Trophoblast cell (in vitro differentiated cells and primary cell): ENCODE measurements at regions not wholly inside any gene's neighbourhood (a gene's known extent, or its start where the extent isn't known, plus 50 kb on each side); places are given as distances from the start of the nearest gene placed in this dataset.
A peak's percentile ranks its signal among the peaks of the same experiment; 100 is the strongest.
"Not testable (repeated sequence)": the region's sequence is repeated elsewhere in the genome, so short reads cannot be mapped to it uniquely, and the experiment has no call there.

Experiments used
- DNase-seq, 2 donors: peaks; one replicate each; pipeline ENCODE4 v3.0.0-alpha.2; 2016
- H2AFZ ChIP-seq: 2 replicates; pipeline ENCODE4 v1.6.1; 2013; ENCODE audit warnings: low read length, moderate library complexity, mild to moderate bottlenecking; ENCODE audit not compliant: insufficient read depth, poor library complexity
- H2AK5ac ChIP-seq: 2 replicates; pipeline ENCODE4 v1.6.1; 2013; ENCODE audit warnings: mild to moderate bottlenecking, low read length
- H2BK120ac ChIP-seq: 2 replicates; pipeline ENCODE4 v1.6.1; 2013; ENCODE audit warnings: low read length, mild to moderate bottlenecking, moderate library complexity; ENCODE audit not compliant: insufficient read depth, poor library complexity
- H2BK12ac ChIP-seq: 2 replicates; pipeline ENCODE4 v1.6.1; 2013; ENCODE audit warnings: mild to moderate bottlenecking, low read length, moderate library complexity
- H2BK5ac ChIP-seq: 2 replicates; pipeline ENCODE4 v1.6.1; 2013; ENCODE audit warnings: low read length, low read depth, moderate library complexity, mild to moderate bottlenecking; ENCODE audit not compliant: poor library complexity
- H3K14ac ChIP-seq: 2 replicates; pipeline ENCODE4 v1.6.1; 2013; ENCODE audit warnings: mild to moderate bottlenecking, low read length
- H3K18ac ChIP-seq: 2 replicates; pipeline ENCODE4 v1.6.1; 2013; ENCODE audit warnings: mild to moderate bottlenecking, low read length
- H3K23ac ChIP-seq: 2 replicates; pipeline ENCODE4 v1.6.1; 2013; ENCODE audit warnings: low read length
- H3K27ac ChIP-seq: 2 replicates; pipeline ENCODE4 v1.5.1; 2013; ENCODE audit warnings: low read depth, mild to moderate bottlenecking, inconsistent platforms, low read length, moderate library complexity
- H3K27me3 ChIP-seq: 2 replicates; pipeline ENCODE4 v1.6.1; 2013; ENCODE audit warnings: inconsistent platforms, mild to moderate bottlenecking, low read length, moderate library complexity; ENCODE audit not compliant: insufficient read depth
- H3K36me3 ChIP-seq, 2 experiments: 1 replicate in 1 of 2; 2 replicates in 1 of 2; pipeline ENCODE4 v1.6.1; 2013; ENCODE audit warnings: low read length in 2 of 2, mild to moderate bottlenecking in 2 of 2, moderate library complexity in 1 of 2; ENCODE audit not compliant: insufficient read depth in 2 of 2, control insufficient read depth in 1 of 2
- H3K4ac ChIP-seq: 2 replicates; pipeline ENCODE4 v1.6.1; 2013; ENCODE audit warnings: low read depth, mild to moderate bottlenecking, low read length, moderate library complexity
- H3K4me1 ChIP-seq, 2 experiments: 1 replicate in 1 of 2; 2 replicates in 1 of 2; pipeline ENCODE4 v1.6.1; 2013; ENCODE audit warnings: low read length in 2 of 2, mild to moderate bottlenecking in 2 of 2, moderate library complexity in 1 of 2; ENCODE audit not compliant: insufficient read depth in 2 of 2, control insufficient read depth in 1 of 2
- H3K4me2 ChIP-seq: 2 replicates; pipeline ENCODE4 v1.6.1; 2013; ENCODE audit warnings: inconsistent platforms, mild to moderate bottlenecking, low read length, moderate library complexity
- H3K4me3 ChIP-seq: 2 replicates; pipeline ENCODE4 v1.5.1; 2013; ENCODE audit warnings: mild to moderate bottlenecking, low read depth, low read length, inconsistent platforms
- H3K79me1 ChIP-seq: one replicate; pipeline ENCODE4 v1.6.1; 2013; ENCODE audit warnings: low read length
- H3K79me2 ChIP-seq: 2 replicates; pipeline ENCODE4 v1.6.1; 2013; ENCODE audit warnings: low read length, mild to moderate bottlenecking; ENCODE audit not compliant: control insufficient read depth, insufficient read depth, poor library complexity
- H3K9ac ChIP-seq: 2 replicates; pipeline ENCODE4 v1.6.1; 2013; ENCODE audit warnings: mild to moderate bottlenecking, low read length
- H3K9me3 ChIP-seq: 2 replicates; pipeline ENCODE4 v1.6.1; 2013; ENCODE audit warnings: low read depth, mild to moderate bottlenecking, control low read depth, inconsistent platforms, low read length; ENCODE audit not compliant: insufficient read depth
- H4K12ac ChIP-seq: 2 replicates; pipeline ENCODE4 v1.6.1; 2013; ENCODE audit warnings: low read depth, mild to moderate bottlenecking, low read length, moderate library complexity
- H4K8ac ChIP-seq: 2 replicates; pipeline ENCODE4 v1.6.1; 2013; ENCODE audit warnings: low read depth, mild to moderate bottlenecking, low read length, moderate library complexity
- H4K91ac ChIP-seq: one replicate; pipeline ENCODE4 v1.6.1; 2013; ENCODE audit warnings: low read depth, mild to moderate bottlenecking, low read length, moderate library complexity
- WGBS: extraction: QIAGEN DNeasy Blood & Tissue Kit; methylation state at CpG from one replicate; pipeline ENCODE4 v1.1.7; 2013; ENCODE audit warnings: missing lambda C conversion rate; ENCODE audit not compliant: insufficient read length, insufficient coverage; ENCODE audit errors: extremely low coverage; 5-methylcytosine and 5-hydroxymethylcytosine counted together

DNA sequence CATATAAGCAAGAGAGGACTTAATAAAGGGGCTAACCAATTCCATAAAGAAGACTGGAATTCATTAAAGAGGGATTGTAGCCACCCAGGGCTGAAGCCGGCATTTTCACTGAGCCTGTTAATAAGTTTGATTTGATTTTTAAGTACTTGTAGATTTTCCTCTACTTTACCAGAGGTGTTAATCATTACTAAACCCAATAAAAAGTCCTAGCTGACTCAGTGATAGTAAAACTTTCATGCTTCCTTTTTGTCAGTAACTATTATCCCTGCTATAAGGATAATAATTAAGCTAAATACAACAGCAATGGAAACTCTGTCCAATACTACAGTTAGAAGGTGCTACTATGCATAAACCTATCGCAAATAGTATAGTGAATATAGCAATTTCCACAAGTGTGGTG lies 260.2 kb downstream of the CEMIP2 start:
- not testable (repeated sequence) for H3K4me1 ChIP-seq, H2BK5ac ChIP-seq, H4K91ac ChIP-seq, H3K79me2 ChIP-seq, H3K27ac ChIP-seq, DNase-seq, H4K8ac ChIP-seq, H3K23ac ChIP-seq, H3K79me1 ChIP-seq, H2AFZ ChIP-seq, H3K27me3 ChIP-seq, H3K4me2 ChIP-seq, H2BK12ac ChIP-seq, H3K4me3 ChIP-seq, H2BK120ac ChIP-seq, H2AK5ac ChIP-seq, H3K9ac ChIP-seq, H3K4ac ChIP-seq, H3K18ac ChIP-seq, H3K14ac ChIP-seq, H3K9me3 ChIP-seq, H3K36me3 ChIP-seq, H4K12ac ChIP-seq
- WGBS, result no CpG with 5 or more reads among the region's 2 CpGs

DNA sequence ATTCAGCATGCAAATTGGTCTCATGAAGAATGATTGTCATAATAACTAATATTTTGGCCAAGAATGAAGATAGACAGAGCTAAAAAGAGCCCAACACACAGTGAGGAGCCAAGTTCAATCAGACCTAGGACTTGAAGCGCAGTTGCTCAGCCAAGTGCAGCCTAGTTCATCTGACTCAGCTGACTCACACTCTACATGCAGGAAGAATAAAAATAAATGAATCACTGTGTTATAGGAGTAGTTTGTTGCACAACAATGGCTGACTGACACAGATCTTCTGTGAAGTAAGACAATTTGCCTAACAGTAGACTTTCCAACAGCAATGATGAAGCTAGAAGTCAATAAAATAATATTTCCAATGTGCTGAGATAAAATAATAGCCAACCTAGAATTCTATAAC lies 261.5 kb downstream of the CEMIP2 start:
- Histone ChIP-seq H3K27ac (no peak overlapping the region), H3K4me3 (no peak overlapping the region), H3K4me1 (peaks cover 0 to 6% of the 10 kb centered on the region in 2 experiments), H3K27me3 (no peaks in the 10 kb centered on the region), H2BK5ac (no peak overlapping the region), H4K12ac (no peak overlapping the region), H2BK120ac (no peak overlapping the region), H2AFZ (no peak overlapping the region), H3K9me3 (no peaks in the 10 kb centered on the region), H3K9ac (no peak overlapping the region), H4K8ac (no peak overlapping the region), H3K4ac (no peak overlapping the region), H3K79me1 (peaks cover 4% of the 10 kb centered on the region), H3K4me2 (no peak overlapping the region), H2BK12ac (no peak overlapping the region), H4K91ac (no peak overlapping the region), H3K18ac (no peak overlapping the region), H3K36me3 (no peaks in the 10 kb centered on the region), H3K79me2 (no peaks in the 10 kb centered on the region), H2AK5ac (no peak overlapping the region), H3K14ac (no peak overlapping the region), H3K23ac (no peak overlapping the region)
- no CpG with 5 or more reads among the region's 1 CpG for WGBS
- DNase-seq, result peak; percentile 41 to 66

DNA sequence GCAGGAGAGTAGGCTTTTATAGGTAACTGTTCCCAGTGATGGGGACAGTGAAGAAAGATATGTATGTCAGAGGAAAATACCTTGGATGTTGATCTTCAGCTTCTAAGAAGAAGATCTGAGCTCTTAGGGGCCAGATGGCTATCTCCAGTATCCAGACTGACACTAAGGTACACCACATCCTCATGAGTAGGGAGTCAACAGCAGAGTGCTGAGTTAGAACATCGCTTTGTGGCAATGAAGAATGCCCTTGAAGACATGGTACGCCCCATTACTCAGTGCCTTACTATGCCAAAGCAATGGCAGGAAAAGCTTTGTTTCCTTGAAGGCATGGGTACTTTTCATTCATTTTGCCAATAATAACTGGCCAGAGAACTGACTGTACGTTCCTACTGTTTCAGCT lies 263.7 kb downstream of the CEMIP2 start:
- Histone ChIP-seq H4K12ac (no peak overlapping the region), H2BK120ac (no peak overlapping the region), H3K14ac (no peak overlapping the region), H2BK12ac (no peak overlapping the region), H2BK5ac (peak overlapping the region; percentile 22), H2AFZ (no peak overlapping the region), H3K79me2 (no peaks in the 10 kb centered on the region), H3K36me3 (no peaks in the 10 kb centered on the region), H3K27ac (peak overlapping the region; percentile 51), H3K4ac (no peak overlapping the region), H3K23ac (no peak overlapping the region), H3K4me3 (no peak overlapping the region), H3K18ac (no peak overlapping the region), H3K79me1 (peaks cover 4% of the 10 kb centered on the region), H4K8ac (no peak overlapping the region), H3K4me1 (peaks cover 0 to 6% of the 10 kb centered on the region in 2 experiments), H2AK5ac (no peak overlapping the region), H3K9me3 (no peaks in the 10 kb centered on the region), H3K9ac (no peak overlapping the region), H3K4me2 (no peak overlapping the region), H3K27me3 (no peaks in the 10 kb centered on the region), H4K91ac (no peak overlapping the region)
- WGBS, result no CpG with 5 or more reads among the region's 3 CpGs
- peak; percentile 64 to 68 for DNase-seq

DNA sequence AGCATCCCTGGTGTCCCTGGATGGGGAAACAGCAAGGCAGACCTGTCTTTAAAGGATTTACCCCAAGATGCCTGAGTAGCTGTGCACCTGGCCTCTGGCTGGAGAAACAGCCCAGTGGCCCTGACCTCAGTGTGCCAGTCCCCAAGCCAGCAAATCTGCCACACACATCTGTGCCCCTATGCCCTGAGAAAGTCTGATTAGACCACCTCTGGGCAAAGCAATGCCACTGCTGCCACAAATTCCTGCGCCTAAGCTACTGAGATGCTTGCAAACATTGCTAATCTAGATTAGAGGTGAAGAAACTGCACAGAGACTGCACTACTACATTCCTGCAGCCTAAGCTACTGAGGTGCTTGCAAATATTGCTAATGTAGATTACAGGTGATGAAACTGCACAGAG lies 269.6 kb downstream of the CEMIP2 start:
- Histone ChIP-seq H2AFZ (no peak overlapping the region), H4K12ac (no peak overlapping the region), H2BK5ac (no peak overlapping the region), H3K4me3 (no peak overlapping the region), H3K27me3 (no peaks in the 10 kb centered on the region), H3K79me1 (no peaks in the 10 kb centered on the region), H2BK120ac (no peak overlapping the region), H2AK5ac (no peak overlapping the region), H3K23ac (no peak overlapping the region), H3K9ac (no peak overlapping the region), H3K4me1 (no peaks in the 10 kb centered on the region), H3K18ac (no peak overlapping the region), H4K91ac (no peak overlapping the region), H4K8ac (no peak overlapping the region), H3K79me2 (no peaks in the 10 kb centered on the region), H3K4ac (no peak overlapping the region), H3K36me3 (no peaks in the 10 kb centered on the region), H3K4me2 (no peak overlapping the region), H3K27ac (no peak overlapping the region), H3K9me3 (no peaks in the 10 kb centered on the region), H3K14ac (no peak overlapping the region), H2BK12ac (no peak overlapping the region)
- DNase-seq, result peak; percentile 80 to 93
- WGBS, result no CpG with 5 or more reads among the region's 1 CpG
